Left colon (tissue), 2 donors: ENCODE measurements at regions not wholly inside any gene's neighbourhood (a gene's known extent, or its start where the extent isn't known, plus 50 kb on each side); places are given as distances from the start of the nearest gene placed in this dataset.
"Not testable (repeated sequence)": the region's sequence is repeated elsewhere in the genome, so short reads cannot be mapped to it uniquely, and the experiment has no call there.

Experiments used
- ATAC-seq: fragments of 200-7000 bp; cut with Tn5 transposase; one replicate; pipeline ENCODE4 v1.9.1; 2020; ENCODE audit warnings: mild to moderate bottlenecking, moderate library complexity
- DNase-seq, 2 donors: peaks; one replicate each; pipeline ENCODE4 v3.0.0-alpha.2; 2020
- intact Hi-C, 2 donors: fragments of 100-400 bp; cut with DNase I in 1 of 2; cut with micrococcal nuclease in 1 of 2; formaldehyde crosslinking; loops; one replicate each; pipeline versions ENCODE4 v1.11.2 to v1.14.0; 2022; cut with DNase I, micrococcal nuclease
- donor health status: DM: no; HTN: no; CAD: no.
- donor health status: DM: yes; HTN: yes; CAD: no.

- ATAC-seq (no peak), DNase-seq (no peak)
- intact Hi-C loops = no loop called here
Measured at GRCh38 chr14:36423430-36423829, 96.6 kb downstream of the NKX2-1 start.

GRCh38 chr14:36420149-36420687 is 99.8 kb upstream of the MBIP start:
- DNase-seq (no peak), ATAC-seq (no peak)
- intact Hi-C loops = no loop called here

DNA sequence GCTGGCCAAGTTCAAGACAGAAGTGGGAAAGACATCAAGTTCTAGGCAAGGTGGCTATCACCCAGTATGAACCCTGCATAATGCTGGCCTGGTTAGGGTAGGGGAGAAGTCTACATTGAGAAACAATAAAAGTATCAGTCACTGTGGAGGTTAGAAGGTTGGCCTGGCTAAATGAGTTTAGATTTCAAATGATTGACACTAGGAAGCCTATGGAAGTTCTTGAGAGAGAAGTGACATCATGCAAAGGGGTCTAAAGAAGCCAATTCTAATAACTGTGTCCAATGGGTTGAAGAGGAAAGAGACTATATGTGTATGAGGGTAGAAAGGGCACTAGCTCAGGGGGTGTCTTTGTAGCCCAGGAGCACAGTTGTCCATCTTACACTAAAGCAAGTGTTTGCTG is 98.5 kb upstream of the MBIP start:
- ATAC-seq (no peak), DNase-seq (no peak)
- intact Hi-C loops = no loop called here

GRCh38 chr14:36411951-36412350 is 91.5 kb upstream of the MBIP start:
- ATAC-seq, DNase-seq, intact Hi-C loops: not testable (repeated sequence)

- DNase-seq = no peak
- ATAC-seq = no peak
- intact Hi-C loops = no loop called here
Measured at GRCh38 chr14:36408388-36408787, 88.0 kb upstream of the MBIP start.

GRCh38 chr14:36405589-36406274 is 85.3 kb upstream of the MBIP start:
- no peak for ATAC-seq
- DNase-seq = no peak
- intact Hi-C loops = no loop called here

DNA sequence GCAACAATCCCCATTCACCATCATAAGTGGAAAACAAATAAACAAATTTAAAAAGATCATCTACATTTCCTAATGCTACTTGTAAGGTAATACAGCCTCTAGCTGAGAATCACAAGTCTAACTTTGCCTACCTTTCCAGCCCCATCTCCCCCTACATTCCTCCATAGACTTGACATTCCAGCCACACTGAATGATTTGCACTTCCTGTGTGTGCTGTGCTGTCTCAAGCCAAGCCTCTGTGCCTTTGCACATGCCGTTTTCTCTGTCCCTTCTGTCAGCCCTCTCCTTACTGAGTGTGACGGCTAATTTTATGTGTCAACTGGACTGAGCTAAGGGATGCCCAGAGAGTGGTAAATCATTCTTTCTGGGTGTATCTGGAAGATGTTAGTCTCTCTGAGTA is 82.4 kb upstream of the MBIP start:
- intact Hi-C loops = no loop called here
- no peak for ATAC-seq
- no peak for DNase-seq

- no peak for ATAC-seq
- DNase-seq = no peak
- intact Hi-C loops = no loop called here
Measured at GRCh38 chr14:36398463-36399291, 78.2 kb upstream of the MBIP start.

DNA sequence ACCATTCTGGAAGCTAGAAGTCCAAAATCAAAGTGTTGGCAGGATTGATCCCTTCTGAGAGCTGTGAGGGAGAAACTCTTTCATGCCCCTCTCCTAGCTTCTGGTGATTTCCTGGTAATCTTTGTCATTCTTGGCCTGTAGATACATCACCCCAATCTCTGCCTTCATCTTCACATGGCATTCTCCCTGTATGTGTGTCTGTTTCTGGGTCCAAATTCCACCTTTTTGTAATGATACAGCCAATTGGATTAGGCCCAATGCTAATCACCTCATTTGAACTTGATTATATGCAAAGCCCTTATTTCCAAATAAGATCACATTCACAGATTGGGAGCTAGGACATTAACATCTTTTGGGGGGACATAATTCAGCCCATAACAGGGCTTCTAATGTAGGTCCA is 76.9 kb upstream of the MBIP start:
- intact Hi-C loops = no loop called here
- no peak for ATAC-seq
- DNase-seq = no peak

DNA sequence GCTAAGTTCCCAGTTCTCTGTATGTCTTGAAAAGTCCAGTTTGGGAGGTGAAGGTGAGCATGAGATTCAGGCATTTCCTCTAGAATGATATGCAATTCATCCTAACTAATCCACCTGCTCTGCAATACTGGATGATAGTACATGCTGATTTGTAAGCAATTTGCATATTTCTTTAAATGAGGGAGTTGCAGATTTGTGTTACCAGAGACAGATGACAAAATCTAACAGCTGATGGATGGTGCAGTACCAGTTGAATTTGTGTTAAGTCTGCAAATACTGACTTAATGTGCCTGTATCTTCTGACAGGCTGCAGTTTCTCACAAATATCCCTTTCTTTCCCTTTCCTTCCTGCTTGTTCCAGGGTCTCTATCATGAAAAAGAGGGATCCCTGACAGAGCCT is 76.4 kb upstream of the MBIP start:
- intact Hi-C loops = no loop called here
- no peak for ATAC-seq
- DNase-seq = no peak

DNA sequence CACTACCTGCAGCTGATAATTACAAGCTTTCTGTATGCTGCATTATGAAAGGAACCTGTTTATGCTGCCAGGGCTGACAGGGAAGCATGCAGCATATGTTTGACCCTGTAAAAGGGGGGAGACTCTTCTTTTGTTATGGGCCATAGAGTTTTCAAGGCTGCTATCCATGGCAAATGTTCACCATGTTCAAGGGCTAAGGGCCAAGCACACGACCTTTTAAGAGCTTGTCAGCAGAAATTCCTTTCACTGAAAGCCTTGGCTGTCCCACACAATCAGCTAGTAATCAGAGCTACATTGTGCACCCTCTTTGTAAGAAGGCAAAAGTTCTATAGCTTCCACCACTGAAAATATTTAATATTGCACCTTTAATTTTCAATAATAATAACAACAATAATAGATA is 74.2 kb upstream of the MBIP start:
- ATAC-seq = no peak
- no peak for DNase-seq
- intact Hi-C loops = no loop called here

- ATAC-seq (no peak), DNase-seq (no peak)
- intact Hi-C loops = no loop called here
Measured at GRCh38 chr14:36390718-36391117, 70.3 kb upstream of the MBIP start.

GRCh38 chr14:36383767-36384431 is 63.5 kb upstream of the MBIP start:
- ATAC-seq (no peak), DNase-seq (no peak)
- intact Hi-C loops = no loop called here

DNA sequence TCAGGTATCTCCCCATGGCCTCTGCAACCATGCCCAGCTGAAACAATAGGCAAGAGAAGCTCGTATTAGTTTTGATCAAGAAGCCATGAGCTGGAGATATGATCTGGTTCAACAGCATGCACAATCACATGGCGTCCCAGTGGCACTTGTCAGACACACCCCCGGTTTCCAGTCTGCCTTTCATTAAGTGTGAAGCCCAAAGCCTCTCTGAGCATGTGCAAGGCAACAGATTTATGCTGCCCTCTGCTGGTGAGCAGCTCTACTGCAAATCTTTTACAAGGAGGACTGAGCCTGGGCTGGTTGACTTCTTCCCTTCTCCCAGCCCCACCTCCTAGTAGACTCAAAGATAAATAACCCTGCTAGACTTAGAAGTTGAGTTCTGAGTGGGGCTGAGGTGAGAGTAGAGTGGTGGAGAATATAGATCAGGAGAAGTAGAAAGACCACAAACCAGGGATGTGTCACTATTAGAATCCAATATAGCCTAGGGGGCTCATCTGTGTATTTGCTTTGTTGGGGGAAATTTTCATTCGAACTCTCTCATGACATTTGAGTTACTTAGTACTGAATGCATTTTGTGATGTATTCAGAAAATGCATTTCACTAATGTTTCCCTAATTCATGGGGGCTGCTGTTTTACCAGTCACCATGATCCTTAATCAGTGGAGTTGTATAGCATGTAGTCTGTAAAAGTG is 53.7 kb upstream of the MBIP start:
- intact Hi-C loops = loop anchor here in 1 of 2 donors (10.0 kb wide), 1 partner anchor 169 kb away; no protein-coding TSS in a partner anchor
- DNase-seq = peak; percentile 58 to 87
- ATAC-seq = peak; percentile 99
